IMR-90 (cell line): ENCODE measurements at regions not wholly inside any gene's neighbourhood (a gene's known extent, or its start where the extent isn't known, plus 50 kb on each side); places are given as distances from the start of the nearest gene placed in this dataset.

Experiments
- ATAC-seq: fragments of 200-7000 bp; cut with Tn5 transposase; 2 replicates; pipeline ENCODE4 v1.9.1; 2020; ENCODE audit warnings: low read depth, mild to moderate bottlenecking, moderate library complexity
- BruUV-seq: library from RNA; stranded (reverse); fragments of 400-500 nt; replicated peaks from 2 replicates; lab custom pipeline; 2021; lab: Mats Ljungman, UMichigan
- CTCF ChIA-PET: fragments of 300-600 bp; formaldehyde crosslinking; extraction: SDS; loops from one replicate; lab custom pipeline; 2021; ENCODE audit warnings: antibody characterized with exemption; lab: Yijun Ruan, JAX
- POLR2A ChIA-PET: fragments of 300-600 bp; sonication (Branson Sonifier 250); formaldehyde crosslinking; loops from one replicate; lab custom pipeline; 2022; ENCODE audit warnings: antibody characterized with exemption; ENCODE audit not compliant: unreplicated experiment; lab: Charles Lee
- DNase-seq: peaks from one replicate; pipeline ENCODE4 v3.0.0; 2013
- H2AFZ ChIP-seq: replicated peaks from 2 replicates; pipeline ENCODE3; 2013; ENCODE audit warnings: low read length, mild to moderate bottlenecking; ENCODE audit not compliant: poor library complexity
- H2AK5ac ChIP-seq: 2 replicates; pipeline ENCODE4 v1.6.1; 2013; ENCODE audit warnings: low read depth, low read length, inconsistent platforms
- H2AK9ac ChIP-seq: replicated peaks from 2 replicates; pipeline ENCODE3; 2013; ENCODE audit warnings: mild to moderate bottlenecking, low read depth, low read length, moderate library complexity; ENCODE audit not compliant: poor library complexity
- H2BK120ac ChIP-seq: 2 replicates; pipeline ENCODE4 v1.6.1; 2013; ENCODE audit warnings: low read depth, low read length, inconsistent platforms
- H2BK15ac ChIP-seq: 3 replicates; pipeline ENCODE4 v1.6.1; 2013; ENCODE audit warnings: low read depth, low read length, inconsistent platforms
- H2BK20ac ChIP-seq: 2 replicates; pipeline ENCODE4 v1.6.1; 2013; ENCODE audit warnings: low read depth, mild to moderate bottlenecking, inconsistent platforms, low read length, moderate library complexity
- H2BK5ac ChIP-seq: 2 replicates; pipeline ENCODE4 v1.6.1; 2013; ENCODE audit warnings: mild to moderate bottlenecking, low read depth, low read length, inconsistent platforms; ENCODE audit not compliant: poor library complexity, severe bottlenecking
- H3K14ac ChIP-seq: replicated peaks from 2 replicates; pipeline ENCODE4 v1.6.1; 2013; ENCODE audit warnings: low read depth, low read length, inconsistent platforms
- H3K18ac ChIP-seq: 2 replicates; pipeline ENCODE4 v1.6.1; 2013; ENCODE audit warnings: low read depth, low read length, control low read depth
- H3K23ac ChIP-seq: 2 replicates; pipeline ENCODE4 v1.6.1; 2013; ENCODE audit warnings: low read depth, low read length, inconsistent platforms
- H3K27ac ChIP-seq: 2 replicates; pipeline ENCODE4 v1.5.1; 2013; ENCODE audit warnings: mild to moderate bottlenecking, control low read depth, low read length; ENCODE audit not compliant: insufficient read depth
- H3K27me3 ChIP-seq: 2 replicates; pipeline ENCODE4 v1.6.1; 2013; ENCODE audit warnings: low read length; ENCODE audit not compliant: control insufficient read depth, insufficient read depth
- H3K36me3 ChIP-seq: 2 replicates; pipeline ENCODE4 v1.6.1; 2013; ENCODE audit warnings: low read length, mixed read lengths; ENCODE audit not compliant: control insufficient read depth, insufficient read depth
- H3K4ac ChIP-seq: 2 replicates; pipeline ENCODE4 v1.6.1; 2013; ENCODE audit warnings: low read depth, low read length, inconsistent platforms
- H3K4me1 ChIP-seq: 2 replicates; pipeline ENCODE4 v1.6.1; 2013; ENCODE audit warnings: low read length, mixed read lengths; ENCODE audit not compliant: control insufficient read depth, insufficient read depth
- H3K4me2 ChIP-seq: 2 replicates; pipeline ENCODE4 v1.6.1; 2013; ENCODE audit warnings: low read depth, mild to moderate bottlenecking, control low read depth, low read length, moderate library complexity
- H3K4me3 ChIP-seq: 2 replicates; pipeline ENCODE4 v1.5.1; 2013; ENCODE audit warnings: low read depth, mild to moderate bottlenecking, control low read depth, low read length, moderate library complexity; ENCODE audit not compliant: insufficient read depth
- H3K56ac ChIP-seq: 2 replicates; pipeline ENCODE4 v1.6.1; 2013; ENCODE audit warnings: low read length, inconsistent platforms; ENCODE audit not compliant: insufficient read depth; ENCODE audit errors: extremely low read depth
- H3K79me1 ChIP-seq, 2 experiments: 2 replicates each; pipeline ENCODE4 v1.6.1; 2013; ENCODE audit warnings: low read length in 2 of 2, inconsistent platforms in 1 of 2, low read depth in 1 of 2
- H3K9ac ChIP-seq: 2 replicates; pipeline ENCODE4 v1.6.1; 2013; ENCODE audit warnings: low read depth, low read length, control low read depth
- H3K9me1 ChIP-seq: 2 replicates; pipeline ENCODE4 v1.6.1; 2013; ENCODE audit warnings: low read length, inconsistent platforms; ENCODE audit not compliant: insufficient read depth
- H3K9me3 ChIP-seq: 2 replicates; pipeline ENCODE4 v1.6.1; 2013; ENCODE audit warnings: low read length; ENCODE audit not compliant: control insufficient read depth, insufficient read depth
- H4K20me1 ChIP-seq: 2 replicates; pipeline ENCODE4 v1.6.1; 2013; ENCODE audit warnings: low read length, inconsistent platforms; ENCODE audit not compliant: insufficient read depth
- H4K5ac ChIP-seq: 2 replicates; pipeline ENCODE4 v1.6.1; 2013; ENCODE audit warnings: mild to moderate bottlenecking, low read depth, low read length, control low read depth
- H4K8ac ChIP-seq, 2 experiments: 2 replicates each; pipeline ENCODE4 v1.6.1; 2013; ENCODE audit warnings: low read depth in 2 of 2, low read length in 2 of 2, control low read depth in 1 of 2, inconsistent platforms in 1 of 2
- H4K91ac ChIP-seq: 2 replicates; pipeline ENCODE4 v1.6.1; 2013; ENCODE audit warnings: low read depth, low read length, inconsistent platforms; ENCODE audit not compliant: insufficient read depth
- BHLHE40 ChIP-seq: fragments of 150-350 bp; IDR thresholded peaks from 2 replicates; pipeline ENCODE4 v1.6.1; 2016; ENCODE audit warnings: mild to moderate bottlenecking, low read depth, low read length
- CEBPB ChIP-seq: IDR thresholded peaks from 2 replicates; pipeline ENCODE4 v1.6.1; 2012; ENCODE audit warnings: low read depth, low read length, improper control_type of control experiment
- CHD1 ChIP-seq: IDR thresholded peaks from 2 replicates; pipeline ENCODE4 v1.6.1; 2012; ENCODE audit warnings: low read depth, low read length, improper control_type of control experiment
- ELK1 ChIP-seq: fragments of 150-350 bp; IDR thresholded peaks from 2 replicates; pipeline ENCODE4 v1.6.1; 2016; ENCODE audit warnings: low read depth, mild to moderate bottlenecking, low read length, moderate library complexity, borderline replicate concordance
- FOS ChIP-seq: fragments of 150-350 bp; IDR thresholded peaks from 2 replicates; pipeline ENCODE4 v1.6.1; 2016; ENCODE audit warnings: low read depth, low read length
- MAFK ChIP-seq: IDR thresholded peaks from 2 replicates; pipeline ENCODE4 v1.6.1; 2012; ENCODE audit warnings: low read depth, low read length, improper control_type of control experiment
- MAZ ChIP-seq: IDR thresholded peaks from 2 replicates; pipeline ENCODE4 v1.6.1; 2012; ENCODE audit warnings: low read depth, mild to moderate bottlenecking, low read length, improper control_type of control experiment, moderate library complexity, borderline replicate concordance
- MXI1 ChIP-seq: IDR thresholded peaks from 2 replicates; pipeline ENCODE4 v1.6.1; 2012; ENCODE audit warnings: low read depth, mild to moderate bottlenecking, low read length, moderate library complexity, borderline replicate concordance
- NFE2L2 ChIP-seq: fragments of 150-350 bp; IDR thresholded peaks from 2 replicates; pipeline ENCODE4 v1.6.1; 2016; ENCODE audit warnings: low read depth, mild to moderate bottlenecking, low read length
- POLR2A ChIP-seq: IDR thresholded peaks from 2 replicates; pipeline ENCODE4 v1.6.1; 2012; ENCODE audit warnings: mild to moderate bottlenecking, low read depth, low read length
- RAD21 ChIP-seq: IDR thresholded peaks from 2 replicates; pipeline ENCODE4 v1.6.1; 2012; ENCODE audit warnings: low read length, improper control_type of control experiment
- RCOR1 ChIP-seq: IDR thresholded peaks from 2 replicates; pipeline ENCODE4 v1.6.1; 2012; ENCODE audit warnings: mild to moderate bottlenecking, low read length, improper control_type of control experiment; ENCODE audit not compliant: insufficient replicate concordance
- RFX5 ChIP-seq: IDR thresholded peaks from 2 replicates; pipeline ENCODE4 v1.8.0; 2012; ENCODE audit warnings: low read depth, mild to moderate bottlenecking, low read length, moderate library complexity
- SMC3 ChIP-seq: fragments of 150-350 bp; IDR thresholded peaks from 2 replicates; pipeline ENCODE4 v1.6.1; 2016; ENCODE audit warnings: low read depth, mild to moderate bottlenecking, antibody characterized with exemption, low read length, moderate library complexity
- USF2 ChIP-seq: fragments of 150-350 bp; IDR thresholded peaks from 2 replicates; pipeline ENCODE4 v1.6.1; 2017; ENCODE audit warnings: mild to moderate bottlenecking, antibody characterized with exemption, low read length, low read depth
- WGBS, 2 experiments: methylation state at CpG; one replicate each; pipeline versions ENCODE4 v1.1.5 to v1.1.7; 2013; ENCODE audit warnings: missing lambda C conversion rate in 2 of 2; ENCODE audit not compliant: insufficient read length in 1 of 2; ENCODE audit errors: extremely low coverage in 2 of 2; 5-methylcytosine and 5-hydroxymethylcytosine counted together
- dilution Hi-C: fragments of 300-500 bp; cut with HindIII; formaldehyde crosslinking; loops from one replicate; pipeline ENCODE4 v1.14.3; 2018; ENCODE audit warnings: low sequenced_read_pairs; ENCODE audit not compliant: unreplicated experiment
- in situ Hi-C: fragments of 300-500 bp; cut with MboI; formaldehyde crosslinking; loops from 3 replicates; pipeline ENCODE4 v1.14.3; 2019; ENCODE audit warnings: low sequenced_read_pairs, inconsistent platforms, mixed read lengths
- intact Hi-C: fragments of 100-400 bp; cut with micrococcal nuclease; formaldehyde crosslinking; loops from 2 replicates; pipeline ENCODE4 v1.10.0; 2022
- TF ChIP-seq, protein P1 (sequence below): conservative IDR thresholded peaks from 2 replicates; pipeline ENCODE4 v1.5.1; 2012; ENCODE audit warnings: mild to moderate bottlenecking, low read depth, low read length, improper control_type of control experiment

DNA sequence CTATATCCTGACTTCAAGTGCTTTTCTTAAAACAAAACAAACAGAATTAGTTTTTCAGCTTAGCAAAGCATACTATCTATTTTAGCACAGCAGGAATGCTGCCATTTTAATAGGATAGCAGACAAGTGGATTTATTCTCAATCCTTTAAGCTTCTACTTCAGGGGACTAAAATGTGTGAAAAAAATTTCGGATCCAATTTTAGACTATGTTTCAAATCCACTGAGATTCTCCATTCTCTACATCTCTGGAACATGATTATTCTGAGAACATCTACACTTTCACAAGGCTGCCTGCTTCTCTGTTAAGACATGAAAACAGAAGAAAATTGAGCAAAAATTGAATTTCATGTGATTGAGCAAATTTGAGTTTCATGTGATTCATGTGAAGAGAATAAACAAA lies 1321.3 kb downstream of the HACE1 start:
- POLR2A ChIA-PET = no interaction called here
- BruUV-seq = no TSS peak

More for the DNA sequence above, 1321.3 kb downstream of the HACE1 start:
- Histone ChIP-seq H3K4ac (no peak overlapping the region), H3K18ac (no peak overlapping the region), H3K9me1 (no peaks in the 10 kb centered on the region), H4K20me1 (no peaks in the 10 kb centered on the region), H2AK5ac (no peak overlapping the region), H3K9me3 (peaks cover 2% of the 10 kb centered on the region; the same call in 1 of the 2 replicates), H2BK120ac (no peak overlapping the region), H3K79me1 (no peaks in the 10 kb centered on the region), H2BK15ac (no peak overlapping the region), H3K14ac (no peak overlapping the region), H3K4me2 (no peak overlapping the region), H4K91ac (no peak overlapping the region), H2BK5ac (no peak overlapping the region), H3K4me1 (no peaks in the 10 kb centered on the region), H3K4me3 (no peak overlapping the region), H3K56ac (no peak overlapping the region), H3K36me3 (no peaks in the 10 kb centered on the region), H3K9ac (no peak overlapping the region), H4K5ac (no peak overlapping the region), H2AFZ (no peak overlapping the region), H3K23ac (no peak overlapping the region), H3K27me3 (no peaks in the 10 kb centered on the region), H3K27ac (no peak overlapping the region), H2BK20ac (no peak overlapping the region), H2AK9ac (no peak overlapping the region), H4K8ac (no peak overlapping the region)
- intact Hi-C loops = no loop called here
- ATAC-seq (no peak), DNase-seq (no peak)
- CTCF ChIA-PET = interaction anchor here (0.6 kb wide), 1 partner anchor 689 kb away, joined by 3 read pairs; no protein-coding TSS in a partner anchor
- TF ChIP-seq, protein P1, sequence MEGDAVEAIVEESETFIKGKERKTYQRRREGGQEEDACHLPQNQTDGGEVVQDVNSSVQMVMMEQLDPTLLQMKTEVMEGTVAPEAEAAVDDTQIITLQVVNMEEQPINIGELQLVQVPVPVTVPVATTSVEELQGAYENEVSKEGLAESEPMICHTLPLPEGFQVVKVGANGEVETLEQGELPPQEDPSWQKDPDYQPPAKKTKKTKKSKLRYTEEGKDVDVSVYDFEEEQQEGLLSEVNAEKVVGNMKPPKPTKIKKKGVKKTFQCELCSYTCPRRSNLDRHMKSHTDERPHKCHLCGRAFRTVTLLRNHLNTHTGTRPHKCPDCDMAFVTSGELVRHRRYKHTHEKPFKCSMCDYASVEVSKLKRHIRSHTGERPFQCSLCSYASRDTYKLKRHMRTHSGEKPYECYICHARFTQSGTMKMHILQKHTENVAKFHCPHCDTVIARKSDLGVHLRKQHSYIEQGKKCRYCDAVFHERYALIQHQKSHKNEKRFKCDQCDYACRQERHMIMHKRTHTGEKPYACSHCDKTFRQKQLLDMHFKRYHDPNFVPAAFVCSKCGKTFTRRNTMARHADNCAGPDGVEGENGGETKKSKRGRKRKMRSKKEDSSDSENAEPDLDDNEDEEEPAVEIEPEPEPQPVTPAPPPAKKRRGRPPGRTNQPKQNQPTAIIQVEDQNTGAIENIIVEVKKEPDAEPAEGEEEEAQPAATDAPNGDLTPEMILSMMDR = no peak
- TF ChIP-seq MXI1 (no peak), BHLHE40 (no peak), MAFK (no peak), NFE2L2 (no peak), CHD1 (no peak), SMC3 (no peak), CEBPB (no peak), RAD21 (no peak), USF2 (no peak), MAZ (no peak), POLR2A (no peak), FOS (no peak), ELK1 (no peak), RFX5 (no peak), RCOR1 (no peak)
- in situ Hi-C loops = no loop called here
- dilution Hi-C loops = no loop called here
- WGBS, 2 experiments = no CpG with 5 or more reads among the region's 1 CpG
